HEK293 (cell line): ENCODE measurements at regions not wholly inside any gene's neighbourhood (a gene's known extent, or its start where the extent isn't known, plus 50 kb on each side); places are given as distances from the start of the nearest gene placed in this dataset.

Source experiments
- CTCF ChIA-PET: fragments of 350-600 bp; formaldehyde crosslinking; extraction: SDS; loops from one replicate; lab custom pipeline; 2021; ENCODE audit warnings: antibody characterized with exemption; lab: Yijun Ruan, JAX
- POLR2A ChIA-PET: fragments of 300-600 bp; formaldehyde crosslinking; extraction: SDS; loops from one replicate; lab custom pipeline; 2020; ENCODE audit warnings: antibody characterized with exemption, inconsistent platforms; lab: Yijun Ruan, JAX
- H3K27ac ChIP-seq: fragments of 200-500 bp; sonication (Bioruptor generic); 2 replicates; pipeline ENCODE4 v1.5.1; 2014; ENCODE audit warnings: low read depth, low read length, control low read depth, inconsistent platforms; ENCODE audit errors: extremely low read depth
- H3K36me3 ChIP-seq, 2 experiments: fragments of 200-500 bp in 1 of 2; sonication (Bioruptor generic) in 1 of 2; 1 replicate in 1 of 2; 2 replicates in 1 of 2; pipeline ENCODE4 v1.5.1; 2014 to 2017; ENCODE audit warnings: inconsistent platforms in 2 of 2, low read length in 2 of 2; ENCODE audit not compliant: control insufficient read depth in 2 of 2, insufficient read depth in 1 of 2
- H3K4me1 ChIP-seq: fragments of 200-500 bp; sonication (Bioruptor generic); 2 replicates; pipeline ENCODE4 v1.5.1; 2014; ENCODE audit warnings: mild to moderate bottlenecking, low read length, inconsistent platforms; ENCODE audit not compliant: control insufficient read depth, insufficient read depth
- H3K4me3 ChIP-seq: 2 replicates; pipeline ENCODE4 v1.5.1; 2011; ENCODE audit warnings: low read depth, mild to moderate bottlenecking, control low read depth, low read length, moderate library complexity
- H3K9me3 ChIP-seq: fragments of 200-500 bp; sonication (Bioruptor generic); 2 replicates; pipeline ENCODE4 v1.5.1; 2014; ENCODE audit warnings: low read depth, low read length, inconsistent platforms; ENCODE audit not compliant: control insufficient read depth, insufficient read depth
- FEZF1 ChIP-seq: fragments of 450-650 bp; formaldehyde crosslinking; IDR thresholded peaks from 2 replicates; pipeline ENCODE4 v1.5.1; 2016; ENCODE audit warnings: missing biosample characterization, missing genetic modification characterization
- HOXA7 ChIP-seq: sonication (generic); formaldehyde crosslinking; IDR thresholded peaks from 2 replicates; pipeline ENCODE4 v1.8.1; 2022; ENCODE audit warnings: missing genetic modification reagents, borderline replicate concordance
- IKZF3 ChIP-seq: fragments of 450-650 bp; IDR thresholded peaks from 2 replicates; pipeline ENCODE4 v1.5.0; 2018; ENCODE audit warnings: missing biosample characterization, mild to moderate bottlenecking, missing genetic modification characterization, moderate library complexity
- SALL2 ChIP-seq: fragments of 450-650 bp; formaldehyde crosslinking; IDR thresholded peaks from 2 replicates; pipeline ENCODE4 v1.5.0; 2017; ENCODE audit warnings: missing biosample characterization, mild to moderate bottlenecking, missing genetic modification characterization, borderline replicate concordance
- TRIM28 ChIP-seq: IDR thresholded peaks from 2 replicates; pipeline ENCODE4 v1.6.1; 2011; ENCODE audit warnings: low read length, control low read depth, borderline replicate concordance
- ZBTB11 ChIP-seq: fragments of 450-650 bp; formaldehyde crosslinking; conservative IDR thresholded peaks from 2 replicates; pipeline ENCODE4 v1.5.1; 2016; ENCODE audit warnings: low read depth, missing biosample characterization, missing genetic modification characterization
- ZBTB6 ChIP-seq: fragments of 450-650 bp; formaldehyde crosslinking; IDR thresholded peaks from 2 replicates; pipeline ENCODE4 v1.5.1; 2017; ENCODE audit warnings: missing biosample characterization, missing genetic modification characterization
- ZBTB7A ChIP-seq: fragments of 450-650 bp; formaldehyde crosslinking; IDR thresholded peaks from 2 replicates; pipeline ENCODE4 v1.5.1; 2016; ENCODE audit warnings: low read depth, missing biosample characterization, missing genetic modification characterization
- ZFP41 ChIP-seq: fragments of 450-650 bp; formaldehyde crosslinking; IDR thresholded peaks from 2 replicates; pipeline ENCODE4 v1.5.1; 2016; ENCODE audit warnings: missing biosample characterization, missing genetic modification characterization, borderline replicate concordance
- ZNF138 ChIP-seq: fragments of 450-650 bp; formaldehyde crosslinking; IDR thresholded peaks from 2 replicates; pipeline ENCODE4 v1.5.1; 2016; ENCODE audit warnings: missing biosample characterization, missing genetic modification characterization, borderline replicate concordance
- ZNF16 ChIP-seq: fragments of 450-650 bp; formaldehyde crosslinking; IDR thresholded peaks from 2 replicates; pipeline ENCODE4 v1.5.1; 2016; ENCODE audit warnings: low read depth, missing biosample characterization, missing genetic modification characterization
- ZNF18 ChIP-seq: fragments of 450-650 bp; formaldehyde crosslinking; IDR thresholded peaks from 2 replicates; pipeline ENCODE4 v1.5.1; 2016; ENCODE audit warnings: missing biosample characterization, missing genetic modification characterization
- ZNF2 ChIP-seq: fragments of 450-650 bp; formaldehyde crosslinking; IDR thresholded peaks from 2 replicates; pipeline ENCODE4 v1.5.1; 2016; ENCODE audit warnings: missing biosample characterization, missing genetic modification characterization
- ZNF223 ChIP-seq: fragments of 450-650 bp; formaldehyde crosslinking; IDR thresholded peaks from 2 replicates; pipeline ENCODE4 v1.5.1; 2016; ENCODE audit warnings: missing biosample characterization, missing genetic modification characterization
- ZNF514 ChIP-seq: fragments of 450-650 bp; formaldehyde crosslinking; IDR thresholded peaks from 2 replicates; pipeline ENCODE4 v1.5.1; 2016; ENCODE audit warnings: missing biosample characterization, missing genetic modification characterization
- ZNF548 ChIP-seq: fragments of 450-650 bp; formaldehyde crosslinking; IDR thresholded peaks from 2 replicates; pipeline ENCODE4 v1.5.1; 2016; ENCODE audit warnings: missing biosample characterization, missing genetic modification characterization
- ZNF623 ChIP-seq: fragments of 450-650 bp; formaldehyde crosslinking; IDR thresholded peaks from 2 replicates; pipeline ENCODE4 v1.5.1; 2016; ENCODE audit warnings: missing biosample characterization, missing genetic modification characterization
- ZNF624 ChIP-seq: fragments of 450-650 bp; formaldehyde crosslinking; IDR thresholded peaks from 2 replicates; pipeline ENCODE4 v1.5.1; 2017; ENCODE audit warnings: missing biosample characterization, missing genetic modification characterization
- ZNF645 ChIP-seq: fragments of 450-650 bp; formaldehyde crosslinking; IDR thresholded peaks from 2 replicates; pipeline ENCODE4; 2016; ENCODE audit warnings: missing biosample characterization, missing genetic modification characterization
- ZNF670 ChIP-seq: fragments of 450-650 bp; formaldehyde crosslinking; IDR thresholded peaks from 2 replicates; pipeline ENCODE4 v1.5.1; 2016; ENCODE audit warnings: missing biosample characterization, missing genetic modification characterization, low read depth
- ZNF704 ChIP-seq: fragments of 450-650 bp; formaldehyde crosslinking; IDR thresholded peaks from 2 replicates; pipeline ENCODE4 v1.5.1; 2016; ENCODE audit warnings: missing biosample characterization, missing genetic modification characterization

- Histone ChIP-seq H3K4me3 (no peak overlapping the region), H3K27ac (no peak overlapping the region), H3K36me3 (no peaks in the 10 kb centered on the region), H3K4me1 (no peaks in the 10 kb centered on the region), H3K9me3 (no peaks in the 10 kb centered on the region)
- ChIA-PET CTCF (no interaction called here), POLR2A (no interaction called here)
- no peak for TF ChIP-seq IKZF3
- no peak for TF ChIP-seq ZNF624 (tag by site-specific recombination)
- TF ChIP-seq ZNF704 (tag by site-specific recombination) = no peak
- no peak for TF ChIP-seq SALL2 (tag by site-specific recombination)
- TF ChIP-seq TRIM28 = no peak
- TF ChIP-seq ZNF16 (tag by site-specific recombination) = no peak
- no peak for TF ChIP-seq ZBTB11 (tag by site-specific recombination)
- no peak for TF ChIP-seq ZFP41 (tag by site-specific recombination)
- TF ChIP-seq ZNF670 = no peak
- TF ChIP-seq ZNF138 (tag by site-specific recombination) = no peak
- no peak for TF ChIP-seq ZBTB6
- TF ChIP-seq FEZF1 (tag by site-specific recombination) = no peak
- TF ChIP-seq ZBTB7A (tag by site-specific recombination) = no peak
- no peak for TF ChIP-seq ZNF2 (tag by site-specific recombination)
These were observed 463.9 kb upstream of the TBX3 start for GRCh38 chr12:115147916-115148315.

GRCh38 chr12:115146453-115146852 lies 462.5 kb upstream of the TBX3 start:
- H3K27ac ChIP-seq = no peak overlapping the region
- ChIA-PET CTCF (no interaction called here), POLR2A (no interaction called here)
- H3K4me1 ChIP-seq = no peaks in the 10 kb centered on the region
- H3K9me3 ChIP-seq = no peaks in the 10 kb centered on the region
- H3K4me3 ChIP-seq = no peak overlapping the region
- no peak for TF ChIP-seq HOXA7 (CRISPR knock-in tag)
- no peak for TF ChIP-seq ZNF645
- TF ChIP-seq ZNF623 = no peak
- no peak for TF ChIP-seq ZNF18 (tag by site-specific recombination)
- no peak for TF ChIP-seq ZNF223 (tag by site-specific recombination)
- TF ChIP-seq ZNF548 (tag by site-specific recombination) = no peak
- TF ChIP-seq ZNF514 (tag by site-specific recombination) = no peak
- no peaks in the 10 kb centered on the region for H3K36me3 ChIP-seq
